Amniotic stem cell (primary cell): ENCODE measurements at regions not wholly inside any gene's neighbourhood (a gene's known extent, or its start where the extent isn't known, plus 50 kb on each side); places are given as distances from the start of the nearest gene placed in this dataset.
"Not testable (repeated sequence)": the region's sequence is repeated elsewhere in the genome, so short reads cannot be mapped to it uniquely, and the experiment has no call there.

Experiments used
- DNase-seq: peaks from one replicate; lab custom pipeline; 2025; lab: John Stamatoyannopoulos, UW

GRCh38 chr17:83204230-83204725 lies 124.9 kb downstream of the METRNL start:
- no peak for DNase-seq

GRCh38 chr17:83204736-83205386 lies 125.5 kb downstream of the METRNL start:
- not testable (repeated sequence) for DNase-seq

- not testable (repeated sequence) for DNase-seq
Observed at GRCh38 chr17:83205387-83206035, 126.1 kb downstream of the METRNL start.

- not testable (repeated sequence) for DNase-seq
Observed at GRCh38 chr17:83206036-83206394, 126.6 kb downstream of the METRNL start.

- DNase-seq, result not testable (repeated sequence)
Observed at GRCh38 chr17:83206819-83207588, 127.6 kb downstream of the METRNL start.

GRCh38 chr17:83247001-83247400 lies 167.6 kb downstream of the METRNL start:
- not testable (repeated sequence) for DNase-seq
